ENCODE measurements at regions not wholly inside any gene's neighbourhood (a gene's known extent, or its start where the extent isn't known, plus 50 kb on each side); places are given as distances from the start of the nearest gene placed in this dataset.

DNA sequence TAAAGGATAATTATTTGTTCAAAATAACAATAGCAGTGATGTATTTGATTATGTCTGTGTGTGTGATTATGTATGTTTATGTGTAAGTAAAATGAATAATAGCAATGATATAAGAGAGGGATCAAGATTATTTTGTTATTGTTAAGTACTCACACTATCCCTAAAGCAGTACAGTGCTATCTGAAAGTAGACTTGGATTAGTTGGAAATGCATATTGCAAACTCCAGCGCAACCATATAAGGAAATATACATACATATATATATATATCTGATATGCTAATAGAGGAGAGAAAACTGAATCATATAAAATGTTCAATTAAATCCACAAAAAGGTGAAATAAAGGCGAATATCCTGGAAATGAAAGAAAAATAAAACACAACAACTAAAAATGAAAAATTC, 268.4 kb downstream of the HINT1 start:
- H3K9me2 ChIP-seq, result no peaks in the 10 kb centered on the region
- no peak overlapping the region for H3K9ac ChIP-seq
- no peaks in the 10 kb centered on the region for H3K27me3 ChIP-seq (ENCODE audit: insufficient read depth)
- ChIA-PET CTCF (no interaction called here), POLR2A (no interaction called here)
- H3K4me2 ChIP-seq, result peak overlapping the region; percentile 74; the same call in 1 of the 2 replicates
- no peaks in the 10 kb centered on the region for H3K4me1 ChIP-seq (ENCODE audit: control insufficient read depth in 1 of 2, insufficient read depth in 2 of 2, low read depth in 1 of 2, low read length in 1 of 2)
- DNase-seq, result no peak
- H3K36me3 ChIP-seq (replicated peaks in 1 of 2; ENCODE audit: control insufficient read depth in 1 of 2, insufficient read depth in 2 of 2, low read length in 1 of 2), result no peaks in the 10 kb centered on the region
- H3K4me3 ChIP-seq (ENCODE audit: low read depth in 2 of 2, low read length in 1 of 2), result no peak overlapping the region
- WGBS (ENCODE audit: low lambda C conversion rate), result 44% methylated on average over 2 of the region's 2 CpGs
- no peak for TF ChIP-seq RFX5 (IDR thresholded peaks at IDR 0.05; ENCODE audit: low read length)
- TF ChIP-seq TAF1 (IDR thresholded peaks at IDR 0.05; ENCODE audit: borderline replicate concordance, low read depth, low read length), result no peak
- no peak for TF ChIP-seq YY1 (IDR thresholded peaks at IDR 0.05; ENCODE audit: low read depth)
- TF ChIP-seq RXRA (IDR thresholded peaks at IDR 0.05; ENCODE audit: borderline replicate concordance, low read depth), result no peak
- TF ChIP-seq, protein P1, sequence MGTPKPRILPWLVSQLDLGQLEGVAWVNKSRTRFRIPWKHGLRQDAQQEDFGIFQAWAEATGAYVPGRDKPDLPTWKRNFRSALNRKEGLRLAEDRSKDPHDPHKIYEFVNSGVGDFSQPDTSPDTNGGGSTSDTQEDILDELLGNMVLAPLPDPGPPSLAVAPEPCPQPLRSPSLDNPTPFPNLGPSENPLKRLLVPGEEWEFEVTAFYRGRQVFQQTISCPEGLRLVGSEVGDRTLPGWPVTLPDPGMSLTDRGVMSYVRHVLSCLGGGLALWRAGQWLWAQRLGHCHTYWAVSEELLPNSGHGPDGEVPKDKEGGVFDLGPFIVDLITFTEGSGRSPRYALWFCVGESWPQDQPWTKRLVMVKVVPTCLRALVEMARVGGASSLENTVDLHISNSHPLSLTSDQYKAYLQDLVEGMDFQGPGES (IDR thresholded peaks at IDR 0.05; ENCODE audit: low read depth, low read length), result no peak
- TF ChIP-seq POLR2AphosphoS5 (IDR thresholded peaks at IDR 0.05; ENCODE audit: low read depth, low read length), result no peak
- TF ChIP-seq JUND (IDR thresholded peaks at IDR 0.05), result no peak
- TF ChIP-seq, protein P2, sequence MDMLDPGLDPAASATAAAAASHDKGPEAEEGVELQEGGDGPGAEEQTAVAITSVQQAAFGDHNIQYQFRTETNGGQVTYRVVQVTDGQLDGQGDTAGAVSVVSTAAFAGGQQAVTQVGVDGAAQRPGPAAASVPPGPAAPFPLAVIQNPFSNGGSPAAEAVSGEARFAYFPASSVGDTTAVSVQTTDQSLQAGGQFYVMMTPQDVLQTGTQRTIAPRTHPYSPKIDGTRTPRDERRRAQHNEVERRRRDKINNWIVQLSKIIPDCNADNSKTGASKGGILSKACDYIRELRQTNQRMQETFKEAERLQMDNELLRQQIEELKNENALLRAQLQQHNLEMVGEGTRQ (IDR thresholded peaks at IDR 0.05; ENCODE audit: borderline replicate concordance, low read depth, low read length), result no peak
- TF ChIP-seq NRF1 (IDR thresholded peaks at IDR 0.05; ENCODE audit: low read depth, low read length), result no peak
- TF ChIP-seq FOXM1 (IDR thresholded peaks at IDR 0.05; ENCODE audit: low read depth), result no peak
- no peak for TF ChIP-seq GABPA (IDR thresholded peaks at IDR 0.05; ENCODE audit: low read depth)
- no peak for TF ChIP-seq EZH2phosphoT487 (IDR thresholded peaks at IDR 0.05; ENCODE audit: borderline replicate concordance, low read depth)
- TF ChIP-seq, protein P3, sequence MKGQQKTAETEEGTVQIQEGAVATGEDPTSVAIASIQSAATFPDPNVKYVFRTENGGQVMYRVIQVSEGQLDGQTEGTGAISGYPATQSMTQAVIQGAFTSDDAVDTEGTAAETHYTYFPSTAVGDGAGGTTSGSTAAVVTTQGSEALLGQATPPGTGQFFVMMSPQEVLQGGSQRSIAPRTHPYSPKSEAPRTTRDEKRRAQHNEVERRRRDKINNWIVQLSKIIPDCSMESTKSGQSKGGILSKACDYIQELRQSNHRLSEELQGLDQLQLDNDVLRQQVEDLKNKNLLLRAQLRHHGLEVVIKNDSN (IDR thresholded peaks at IDR 0.05; ENCODE audit: borderline replicate concordance, low read depth), result no peak
- TF ChIP-seq FOSL2 (IDR thresholded peaks at IDR 0.05; ENCODE audit: borderline replicate concordance, low read depth), result no peak
- H3F3A ChIP-seq (replicated peaks; ENCODE audit: insufficient read depth), result no peaks in the 10 kb centered on the region
- no peak overlapping the region for H3K27ac ChIP-seq (ENCODE audit: low read depth in 2 of 2, low read length in 1 of 2)
- no peaks in the 10 kb centered on the region for H4K20me1 ChIP-seq (ENCODE audit: insufficient read depth)
- no peaks in the 10 kb centered on the region for H3K9me3 ChIP-seq
- H2AFZ ChIP-seq (ENCODE audit: low read depth), result peak overlapping the region; percentile 97; the same call in 1 of the 2 replicates
- no peaks in the 10 kb centered on the region for H3K79me2 ChIP-seq (ENCODE audit: insufficient read depth)

DNA sequence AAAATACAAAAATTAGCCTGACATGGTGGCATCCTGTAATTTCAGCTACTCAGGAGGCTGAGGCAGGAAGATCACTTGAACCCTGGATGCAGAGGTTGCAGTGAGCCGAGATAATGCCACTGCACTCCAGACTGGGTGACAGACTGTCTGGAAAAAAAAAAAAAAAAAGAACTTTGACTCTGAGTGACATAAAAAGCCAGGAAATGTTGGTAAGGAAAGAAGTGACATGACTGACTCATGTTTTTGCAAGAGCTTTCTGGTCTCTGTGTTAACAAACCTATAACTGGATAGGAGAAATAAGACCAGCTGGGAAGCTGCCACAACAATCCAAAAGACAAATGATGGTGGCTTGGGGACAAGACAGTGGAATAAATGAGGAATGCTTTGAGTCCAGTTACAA, 272.1 kb downstream of the HINT1 start:
- Histone ChIP-seq H3K4me3 (ENCODE audit: low read depth in 2 of 2, low read length in 1 of 2) (no peak overlapping the region), H3K79me2 (ENCODE audit: insufficient read depth) (no peaks in the 10 kb centered on the region), H3K9me2 (no peaks in the 10 kb centered on the region), H3K27ac (ENCODE audit: low read depth in 2 of 2, low read length in 1 of 2) (no peak overlapping the region), H3K36me3 (replicated peaks in 1 of 2; ENCODE audit: control insufficient read depth in 1 of 2, insufficient read depth in 2 of 2, low read length in 1 of 2) (no peaks in the 10 kb centered on the region), H3K4me2 (no peak overlapping the region), H3K9ac (no peak overlapping the region), H3K4me1 (ENCODE audit: control insufficient read depth in 1 of 2, insufficient read depth in 2 of 2, low read depth in 1 of 2, low read length in 1 of 2) (no peaks in the 10 kb centered on the region), H4K20me1 (ENCODE audit: insufficient read depth) (no peaks in the 10 kb centered on the region), H3K9me3 (no peaks in the 10 kb centered on the region), H3K27me3 (ENCODE audit: insufficient read depth) (peaks cover 8% of the 10 kb centered on the region; the same call in 1 of the 2 replicates), H2AFZ (ENCODE audit: low read depth) (no peak overlapping the region), H3F3A (replicated peaks; ENCODE audit: insufficient read depth) (no peaks in the 10 kb centered on the region)
- ChIA-PET POLR2A (no interaction called here), CTCF (no interaction called here)
- DNase-seq, result no peak
- 5% methylated on average over 1 of the region's 1 CpG for WGBS (ENCODE audit: low lambda C conversion rate)
- TF ChIP-seq SIN3A (IDR thresholded peaks at IDR 0.05; ENCODE audit: borderline replicate concordance, low read depth, low read length) (no peak), RAD21 (IDR thresholded peaks at IDR 0.05; ENCODE audit: low read length) (no peak), TCF12 (IDR thresholded peaks at IDR 0.05) (no peak)
